Erythroblast (primary cell): ENCODE measurements at regions not wholly inside any gene's neighbourhood (a gene's known extent, or its start where the extent isn't known, plus 50 kb on each side); places are given as distances from the start of the nearest gene placed in this dataset.

ENCODE experiments used
- GATA1 ChIP-seq: IDR thresholded peaks from 2 replicates; pipeline ENCODE4 v1.6.1; 2011; ENCODE audit warnings: low read depth, mild to moderate bottlenecking, control low read depth, low read length, moderate library complexity
- POLR2A ChIP-seq: IDR thresholded peaks from 2 replicates; pipeline ENCODE4 v1.6.1; 2011; ENCODE audit warnings: mild to moderate bottlenecking, low read length

GRCh38 chr3:167876620-167877281, 141.2 kb downstream of the SERPINI1 start:
- TF ChIP-seq POLR2A (no peak), GATA1 (no peak)
